ENCODE measurements at regions not wholly inside any gene's neighbourhood (a gene's known extent, or its start where the extent isn't known, plus 50 kb on each side); places are given as distances from the start of the nearest gene placed in this dataset.
"Not testable (repeated sequence)": the region's sequence is repeated elsewhere in the genome, so short reads cannot be mapped to it uniquely, and the experiment has no call there.

DNA sequence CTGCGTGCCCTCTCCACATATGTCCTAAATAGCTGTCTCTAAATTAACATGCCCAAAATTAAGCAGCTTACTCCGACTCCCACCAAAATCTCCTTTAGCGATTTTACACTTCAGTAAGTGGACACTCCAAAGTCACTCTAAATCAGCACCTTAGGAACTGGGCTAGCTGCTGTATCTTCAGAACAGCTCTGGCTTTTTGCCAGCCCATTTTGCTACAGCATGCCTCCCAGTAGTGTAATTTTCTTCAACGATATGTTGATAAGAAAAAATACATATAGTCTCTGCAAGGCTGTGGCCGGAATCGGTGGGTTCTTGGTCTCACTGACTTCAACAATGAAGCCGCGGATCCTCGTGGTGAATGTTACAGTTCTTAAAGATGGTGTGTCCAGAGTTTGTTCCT, 291.8 kb upstream of the RGPD4 start:
- DNase-seq (ENCODE audit: low read depth): no peak
- TF ChIP-seq, protein P1, sequence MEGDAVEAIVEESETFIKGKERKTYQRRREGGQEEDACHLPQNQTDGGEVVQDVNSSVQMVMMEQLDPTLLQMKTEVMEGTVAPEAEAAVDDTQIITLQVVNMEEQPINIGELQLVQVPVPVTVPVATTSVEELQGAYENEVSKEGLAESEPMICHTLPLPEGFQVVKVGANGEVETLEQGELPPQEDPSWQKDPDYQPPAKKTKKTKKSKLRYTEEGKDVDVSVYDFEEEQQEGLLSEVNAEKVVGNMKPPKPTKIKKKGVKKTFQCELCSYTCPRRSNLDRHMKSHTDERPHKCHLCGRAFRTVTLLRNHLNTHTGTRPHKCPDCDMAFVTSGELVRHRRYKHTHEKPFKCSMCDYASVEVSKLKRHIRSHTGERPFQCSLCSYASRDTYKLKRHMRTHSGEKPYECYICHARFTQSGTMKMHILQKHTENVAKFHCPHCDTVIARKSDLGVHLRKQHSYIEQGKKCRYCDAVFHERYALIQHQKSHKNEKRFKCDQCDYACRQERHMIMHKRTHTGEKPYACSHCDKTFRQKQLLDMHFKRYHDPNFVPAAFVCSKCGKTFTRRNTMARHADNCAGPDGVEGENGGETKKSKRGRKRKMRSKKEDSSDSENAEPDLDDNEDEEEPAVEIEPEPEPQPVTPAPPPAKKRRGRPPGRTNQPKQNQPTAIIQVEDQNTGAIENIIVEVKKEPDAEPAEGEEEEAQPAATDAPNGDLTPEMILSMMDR (conservative IDR thresholded peaks at IDR 0.05; ENCODE audit: control insufficient read depth, insufficient read depth, low read depth, low read length): no peak

DNA sequence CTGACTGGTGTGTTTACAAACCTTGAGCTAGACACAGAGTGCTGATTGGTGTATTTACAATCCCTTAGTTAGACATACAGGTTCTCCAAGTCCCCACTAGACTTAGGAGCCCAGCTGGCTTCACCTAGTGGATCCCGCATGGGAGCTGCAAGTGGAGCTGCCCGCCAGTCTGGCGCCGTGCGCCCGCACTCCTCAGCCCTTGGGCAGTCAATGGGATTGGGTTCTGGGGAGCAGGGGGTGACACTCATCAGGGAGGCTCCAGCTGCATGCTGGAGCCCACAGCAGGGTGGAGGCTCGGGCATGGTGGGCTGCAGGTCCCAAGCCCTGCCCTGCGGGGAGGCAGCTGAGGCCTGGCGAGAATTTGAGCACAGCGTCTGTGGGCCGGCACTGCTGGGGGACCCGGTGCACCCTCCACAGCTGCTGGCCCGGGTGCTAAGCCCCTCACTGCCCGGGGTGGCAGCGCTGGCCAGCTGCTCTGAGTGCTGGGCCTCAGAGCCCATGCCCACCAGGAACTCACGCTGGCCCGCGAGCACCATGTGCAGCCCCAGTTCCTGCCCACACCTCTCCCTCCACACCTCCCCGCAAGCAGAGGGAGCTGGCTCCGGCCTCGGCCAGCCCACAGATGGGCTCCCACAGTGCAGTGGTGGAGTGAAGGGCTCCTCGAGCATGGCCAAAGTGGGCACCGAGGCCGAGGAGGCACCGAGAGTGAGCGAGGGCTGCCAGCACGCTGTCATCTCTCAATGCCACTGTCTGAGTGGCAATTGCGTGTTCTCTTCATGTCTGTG, 290.6 kb upstream of the RGPD4 start:
- not testable (repeated sequence) for H3K4me3 ChIP-seq (ENCODE audit: control insufficient read depth, low read depth, low read length); DNase-seq (ENCODE audit: low read depth)

More for the DNA sequence above, 291.8 kb upstream of the RGPD4 start:
- H3K4me3 ChIP-seq (ENCODE audit: control insufficient read depth, low read depth, low read length): no peak overlapping the region

DNA sequence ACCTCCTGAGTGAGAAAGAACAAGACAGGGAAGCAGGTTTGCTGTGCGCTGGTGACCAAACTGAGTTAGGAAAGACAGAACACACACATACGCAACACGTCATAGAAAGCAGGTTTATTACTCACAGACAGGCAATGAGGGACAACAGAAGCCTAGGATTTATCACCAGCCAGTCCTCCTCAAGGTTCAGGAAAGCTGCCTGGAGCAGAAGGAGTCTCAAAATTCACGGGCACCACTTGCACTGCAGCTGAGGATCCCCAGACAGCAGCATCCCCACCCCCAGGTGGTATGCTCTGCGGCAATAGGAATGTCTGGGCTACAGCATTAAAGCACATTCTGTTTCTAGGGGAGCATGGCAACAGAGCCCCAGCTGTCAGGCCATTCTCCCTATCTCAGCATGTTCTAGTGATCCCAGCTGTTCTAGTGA, 284.4 kb upstream of the RGPD4 start:
- DNase-seq (ENCODE audit: low read depth): peak; percentile 42
- TF ChIP-seq, protein P1 (conservative IDR thresholded peaks at IDR 0.05; ENCODE audit: control insufficient read depth, insufficient read depth, low read depth, low read length): no peak

DNA sequence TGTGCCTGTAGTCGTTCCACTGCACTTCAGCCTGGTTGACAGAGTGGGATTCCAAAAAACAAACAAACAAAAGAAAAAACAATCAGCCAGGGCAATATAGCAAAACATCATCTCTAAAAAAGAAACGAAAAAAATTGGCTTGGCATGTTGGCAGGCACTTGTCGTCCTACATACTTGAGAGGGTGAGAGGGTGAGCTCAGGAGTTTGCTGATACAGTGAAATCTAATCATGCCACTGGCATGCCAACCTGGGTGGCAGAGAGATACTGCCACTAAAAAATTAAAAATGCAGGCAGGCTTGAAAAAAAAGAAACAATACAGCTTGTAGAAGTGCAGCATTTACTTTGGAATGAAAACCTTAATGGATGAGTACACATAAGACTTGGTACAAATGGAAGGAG, 282.9 kb upstream of the RGPD4 start:
- H3K4me3 ChIP-seq (ENCODE audit: control insufficient read depth, low read depth, low read length): no peak overlapping the region
- DNase-seq (ENCODE audit: low read depth): no peak
- TF ChIP-seq, protein P1 (conservative IDR thresholded peaks at IDR 0.05; ENCODE audit: control insufficient read depth, insufficient read depth, low read depth, low read length): no peak

More for the DNA sequence above, 284.4 kb upstream of the RGPD4 start:
- H3K4me3 ChIP-seq (ENCODE audit: control insufficient read depth, low read depth, low read length): no peak overlapping the region

DNA sequence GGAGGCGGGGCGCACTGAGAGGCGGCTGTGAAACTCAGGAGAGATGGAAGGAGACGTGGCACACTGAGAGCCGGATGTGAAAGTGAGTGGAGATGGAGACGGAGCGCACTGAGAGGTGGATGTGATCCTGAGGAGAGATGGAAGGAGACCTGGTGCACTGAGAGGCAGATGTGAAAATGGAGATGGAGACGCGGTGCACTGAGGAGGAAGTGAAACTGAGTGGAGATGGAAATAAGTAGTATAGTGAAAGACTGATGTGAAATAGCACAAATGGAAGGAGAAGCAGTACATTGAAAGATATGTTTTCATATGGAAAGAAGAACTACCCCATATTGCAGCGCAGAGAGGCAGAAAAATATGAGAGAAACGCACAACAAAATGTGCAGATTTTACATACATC, 281.6 kb upstream of the RGPD4 start:
- H3K4me3 ChIP-seq (ENCODE audit: control insufficient read depth, low read depth, low read length): no peak overlapping the region
- DNase-seq (ENCODE audit: low read depth): no peak
- TF ChIP-seq, protein P1 (conservative IDR thresholded peaks at IDR 0.05; ENCODE audit: control insufficient read depth, insufficient read depth, low read depth, low read length): no peak

DNA sequence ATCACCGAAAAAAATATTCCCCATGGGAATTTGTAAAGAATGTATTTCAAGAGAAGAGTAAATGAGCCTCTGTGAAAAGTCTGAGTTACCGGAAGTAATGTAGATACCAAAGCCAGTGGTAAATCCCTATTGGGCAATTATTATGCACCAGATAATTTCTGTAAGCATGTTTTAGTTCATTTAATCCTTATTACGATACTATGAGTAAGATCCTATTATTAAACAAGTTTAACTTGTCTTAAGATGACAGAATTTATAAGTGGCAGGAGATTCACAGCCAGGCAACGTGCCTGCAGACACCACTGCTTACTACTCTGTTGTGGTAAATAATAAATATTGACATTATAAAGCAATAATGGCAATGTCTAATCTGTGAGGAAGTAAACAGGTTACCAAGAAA, 280.8 kb upstream of the RGPD4 start:
- TF ChIP-seq, protein P1 (conservative IDR thresholded peaks at IDR 0.05; ENCODE audit: control insufficient read depth, insufficient read depth, low read depth, low read length): no peak
- DNase-seq (ENCODE audit: low read depth): no peak
- no peak overlapping the region for H3K4me3 ChIP-seq (ENCODE audit: control insufficient read depth, low read depth, low read length)

DNA sequence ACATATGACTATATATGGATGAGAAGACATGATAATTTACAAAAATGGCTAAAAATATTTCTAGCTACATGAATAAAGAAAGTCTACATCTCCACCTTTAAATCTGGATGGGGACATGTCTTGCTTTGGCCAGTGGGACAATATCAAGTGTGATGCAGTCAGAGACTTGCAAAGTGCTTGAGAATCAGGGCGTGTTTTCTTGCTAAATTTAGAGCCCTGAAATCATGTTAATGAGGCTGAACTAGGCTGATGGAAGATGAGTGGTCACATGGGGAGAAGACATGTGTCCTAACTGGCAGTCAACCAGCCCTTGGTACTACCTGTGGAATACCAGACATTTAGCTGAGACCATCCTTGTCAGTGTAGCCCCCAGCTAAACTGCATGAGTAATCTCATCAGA, 278.5 kb upstream of the RGPD4 start:
- DNase-seq (ENCODE audit: low read depth): no peak
- TF ChIP-seq, protein P1 (conservative IDR thresholded peaks at IDR 0.05; ENCODE audit: control insufficient read depth, insufficient read depth, low read depth, low read length): no peak
- no peak overlapping the region for H3K4me3 ChIP-seq (ENCODE audit: control insufficient read depth, low read depth, low read length)

Data from fibroblast of mammary gland (primary cell).